ENCODE measurements at regions not wholly inside any gene's neighbourhood (a gene's known extent, or its start where the extent isn't known, plus 50 kb on each side); places are given as distances from the start of the nearest gene placed in this dataset.

GRCh38 chr4:167379076-167379835, 145.0 kb upstream of the SPOCK3 start:
- TF ChIP-seq TAF7 (optimal IDR thresholded peaks at IDR 0.05; ENCODE audit: borderline replicate concordance, low read depth, low read length) (no peak), CHD1 (IDR thresholded peaks at IDR 0.05; ENCODE audit: low read depth, low read length) (no peak), EZH2 (IDR thresholded peaks at IDR 0.05; ENCODE audit: low read depth, low read length, severe bottlenecking) (no peak), ZNF274 (IDR thresholded peaks at IDR 0.05; ENCODE audit: borderline replicate concordance, extremely low read depth, low read length) (no peak), POLR2AphosphoS5 (IDR thresholded peaks at IDR 0.05; ENCODE audit: low read depth, low read length) (no peak), GTF2F1 (IDR thresholded peaks at IDR 0.05; ENCODE audit: borderline replicate concordance, low read depth, low read length) (no peak)
- H3K4me2 ChIP-seq (ENCODE audit: insufficient read depth in 1 of 2, low read depth in 2 of 2, low read length in 2 of 2), result no peak overlapping the region
- H4K91ac ChIP-seq (replicated peaks; ENCODE audit: insufficient read length, low read length), result no peak overlapping the region
- H3K4me3 ChIP-seq (ENCODE audit: extremely low read depth in 1 of 4, insufficient read depth in 2 of 4, low read depth in 3 of 4, low read length in 4 of 4), result no peak overlapping the region
- H2AFZ ChIP-seq (ENCODE audit: low read length), result no peak overlapping the region
- H3K9ac ChIP-seq (replicated peaks in 1 of 4; ENCODE audit: extremely low read depth in 1 of 4, low read depth in 3 of 4, low read length in 3 of 4), result no peak overlapping the region
- no peak for FAIRE-seq
- no peak overlapping the region for H2BK20ac ChIP-seq (ENCODE audit: low read length)
- H4K5ac ChIP-seq (ENCODE audit: insufficient read length, low read depth, low read length), result no peak overlapping the region
- H3K23ac ChIP-seq (ENCODE audit: insufficient read length), result no peak overlapping the region
- H3K18ac ChIP-seq (ENCODE audit: extremely low read depth, low read length), result no peak overlapping the region
- no peaks in the 10 kb centered on the region for H3K9me3 ChIP-seq (ENCODE audit: insufficient read depth in 2 of 2, low read depth in 1 of 2, low read length in 1 of 2)
- no peak overlapping the region for H3K56ac ChIP-seq (replicated peaks; ENCODE audit: insufficient read length, low read depth, low read length)
- no peaks in the 10 kb centered on the region for H3K36me3 ChIP-seq (ENCODE audit: control insufficient read depth in 2 of 4, insufficient read depth in 4 of 4, low read length in 3 of 4)
- 93% methylated on average over 4 of the region's 4 CpGs; no CpG with 5 or more reads in 1 of the 2 experiments for WGBS, 2 experiments (ENCODE audit: extremely low coverage in 1 of 2, insufficient coverage in 1 of 2, insufficient read length in 1 of 2, insufficient replicate concordance in 2 of 2, low coverage in 1 of 2, low lambda C conversion rate in 2 of 2, missing lambda C conversion rate in 1 of 2)
- H3K4ac ChIP-seq (replicated peaks; ENCODE audit: insufficient read length, low read depth, low read length), result no peak overlapping the region
- CTCF ChIA-PET (ENCODE audit: partially characterized antibody), result interaction anchor here (1.2 kb wide), 1 partner anchor 357 kb away, joined by 4 read pairs; no protein-coding TSS in a partner anchor
- no peaks in the 10 kb centered on the region for H4K20me1 ChIP-seq (replicated peaks in 1 of 2; ENCODE audit: control insufficient read depth in 1 of 2, insufficient read depth in 2 of 2, low read length in 2 of 2)
- no peak overlapping the region for H2BK15ac ChIP-seq (ENCODE audit: low read length)
- no peak overlapping the region for H2BK12ac ChIP-seq (ENCODE audit: low read depth, low read length)
- POLR2A ChIA-PET (ENCODE audit: partially characterized antibody), result no interaction called here
- no peak overlapping the region for H2BK5ac ChIP-seq (ENCODE audit: low read depth, low read length)
- no peak overlapping the region for H2AK5ac ChIP-seq (ENCODE audit: low read depth, low read length)
- H3K79me1 ChIP-seq (ENCODE audit: low read depth, low read length), result no peaks in the 10 kb centered on the region
- no peak overlapping the region for H3K27ac ChIP-seq (ENCODE audit: low read depth, low read length)
- no peak overlapping the region for H3K14ac ChIP-seq (ENCODE audit: insufficient read length)
- no peaks in the 10 kb centered on the region for H3K79me2 ChIP-seq (ENCODE audit: control insufficient read depth in 1 of 2, insufficient read depth in 2 of 2, low read length in 2 of 2)
- H3K23me2 ChIP-seq (ENCODE audit: low read depth, low read length), result no peaks in the 10 kb centered on the region
- no peaks in the 10 kb centered on the region for H3K27me3 ChIP-seq (replicated peaks in 1 of 4; ENCODE audit: control insufficient read depth in 3 of 4, extremely low read depth in 1 of 4, insufficient read depth in 3 of 4, low read length in 3 of 4)
- no peak overlapping the region for H4K8ac ChIP-seq (ENCODE audit: extremely low read depth, insufficient read depth, low read length)
- no peak overlapping the region for H2BK120ac ChIP-seq (replicated peaks; ENCODE audit: low read depth, low read length)
- no peak for DNase-seq (ENCODE audit: low read depth in 1 of 2, low spot score in 2 of 2)
- no peaks in the 10 kb centered on the region; a peak in 1 of 7 replicates for H3K4me1 ChIP-seq (replicated peaks in 1 of 4; ENCODE audit: control insufficient read depth in 3 of 4, insufficient read depth in 4 of 4, low read length in 3 of 4)
